H9 (cell line): ENCODE measurements at regions not wholly inside any gene's neighbourhood (a gene's known extent, or its start where the extent isn't known, plus 50 kb on each side); places are given as distances from the start of the nearest gene placed in this dataset.

ENCODE experiments used
- DNase-seq: peaks from one replicate; pipeline ENCODE4 v3.0.0-alpha.2; 2017
- H2AFZ ChIP-seq: one replicate; pipeline ENCODE4 v1.6.1; 2013; ENCODE audit warnings: mild to moderate bottlenecking, low read length, control low read depth, moderate library complexity
- H2AK5ac ChIP-seq: 2 replicates; pipeline ENCODE4 v1.6.1; 2013; ENCODE audit warnings: low read length, control low read depth, mixed read lengths; ENCODE audit not compliant: insufficient read length
- H2BK120ac ChIP-seq: one replicate; pipeline ENCODE4 v1.6.1; 2013; ENCODE audit warnings: low read depth, mild to moderate bottlenecking, low read length, control low read depth, inconsistent platforms; ENCODE audit not compliant: poor library complexity, severe bottlenecking
- H2BK12ac ChIP-seq: 2 replicates; pipeline ENCODE4 v1.6.1; 2013; ENCODE audit warnings: low read length, control low read depth, mixed read lengths, low read depth; ENCODE audit not compliant: insufficient read length
- H2BK15ac ChIP-seq: 2 replicates; pipeline ENCODE4 v1.6.1; 2013; ENCODE audit warnings: low read depth, low read length, control low read depth
- H2BK20ac ChIP-seq: one replicate; pipeline ENCODE4 v1.6.1; 2013; ENCODE audit warnings: low read depth, mild to moderate bottlenecking, low read length, control low read depth, inconsistent platforms; ENCODE audit not compliant: poor library complexity, severe bottlenecking
- H2BK5ac ChIP-seq: 2 replicates; pipeline ENCODE4 v1.6.1; 2013; ENCODE audit warnings: low read length, control low read depth, mixed read lengths; ENCODE audit not compliant: insufficient read length
- H3K14ac ChIP-seq: 2 replicates; pipeline ENCODE4 v1.6.1; 2013; ENCODE audit warnings: low read length, control low read depth; ENCODE audit not compliant: insufficient read depth
- H3K18ac ChIP-seq: 2 replicates; pipeline ENCODE4 v1.6.1; 2013; ENCODE audit warnings: low read depth, mild to moderate bottlenecking, mixed read lengths, low read length, control low read depth; ENCODE audit not compliant: insufficient read length
- H3K23ac ChIP-seq: 2 replicates; pipeline ENCODE4 v1.6.1; 2013; ENCODE audit warnings: low read length, control low read depth, mixed read lengths, low read depth; ENCODE audit not compliant: insufficient read length
- H3K23me2 ChIP-seq: 2 replicates; pipeline ENCODE4 v1.6.1; 2013; ENCODE audit warnings: low read depth, mild to moderate bottlenecking, mixed read lengths, low read length, control low read depth; ENCODE audit not compliant: insufficient read length, poor library complexity, severe bottlenecking
- H3K27ac ChIP-seq: 2 replicates; pipeline ENCODE4 v1.5.1; 2013; ENCODE audit warnings: low read length, control low read depth, mixed read lengths, low read depth; ENCODE audit not compliant: insufficient read length
- H3K27me3 ChIP-seq: 2 replicates; pipeline ENCODE4 v1.6.1; 2013; ENCODE audit warnings: low read length, control low read depth, inconsistent platforms; ENCODE audit not compliant: insufficient read depth
- H3K4ac ChIP-seq: 2 replicates; pipeline ENCODE4 v1.6.1; 2013; ENCODE audit warnings: low read depth, mild to moderate bottlenecking, control low read depth, inconsistent platforms, low read length, moderate library complexity
- H3K4me1 ChIP-seq: 2 replicates; pipeline ENCODE4 v1.6.1; 2013; ENCODE audit warnings: low read length, control low read depth, inconsistent platforms; ENCODE audit not compliant: insufficient read depth
- H3K4me2 ChIP-seq: 2 replicates; pipeline ENCODE4 v1.6.1; 2013; ENCODE audit warnings: low read length, control low read depth, mixed read lengths; ENCODE audit not compliant: insufficient read length, insufficient read depth
- H3K56ac ChIP-seq: 2 replicates; pipeline ENCODE4 v1.6.1; 2013; ENCODE audit warnings: low read depth, mild to moderate bottlenecking, mixed read lengths, low read length, control low read depth; ENCODE audit not compliant: insufficient read length
- H3K79me1 ChIP-seq: 2 replicates; pipeline ENCODE4 v1.6.1; 2013; ENCODE audit warnings: low read depth, mild to moderate bottlenecking, moderate library complexity, low read length, control low read depth, inconsistent platforms; ENCODE audit not compliant: insufficient read depth, poor library complexity, severe bottlenecking
- H3K79me2 ChIP-seq: 2 replicates; pipeline ENCODE4 v1.6.1; 2013; ENCODE audit warnings: low read length, control low read depth, inconsistent platforms; ENCODE audit not compliant: insufficient read depth
- H3K9ac ChIP-seq: 2 replicates; pipeline ENCODE4 v1.6.1; 2013; ENCODE audit warnings: low read length, control low read depth, mixed read lengths; ENCODE audit not compliant: insufficient read length; ENCODE audit errors: extremely low read depth
- H3K9me3 ChIP-seq: one replicate; pipeline ENCODE4 v1.6.1; 2013; ENCODE audit warnings: low read depth, low read length, inconsistent platforms; ENCODE audit not compliant: control insufficient read depth
- H3T11ph ChIP-seq: one replicate; pipeline ENCODE4 v1.6.1; 2013; ENCODE audit warnings: mild to moderate bottlenecking, low read length, control low read depth, inconsistent platforms
- H4K20me1 ChIP-seq: one replicate; pipeline ENCODE4 v1.6.1; 2013; ENCODE audit not compliant: control insufficient read depth, insufficient read length, insufficient read depth
- H4K5ac ChIP-seq: 2 replicates; pipeline ENCODE4 v1.6.1; 2013; ENCODE audit warnings: low read depth, mild to moderate bottlenecking, mixed read lengths, low read length, control low read depth; ENCODE audit not compliant: insufficient read length
- H4K8ac ChIP-seq: replicated peaks from 2 replicates; pipeline ENCODE4 v1.6.1; 2013; ENCODE audit warnings: low read length, control low read depth, mixed read lengths, low read depth; ENCODE audit not compliant: insufficient read length
- H4K91ac ChIP-seq: 2 replicates; pipeline ENCODE4 v1.6.1; 2013; ENCODE audit warnings: low read depth, mild to moderate bottlenecking, moderate library complexity, mixed read lengths, low read length, control low read depth; ENCODE audit not compliant: insufficient read length
- H3K27ac Mint-ChIP-seq, 3 experiments: 2 replicates in 2 of 3; 3 replicates in 1 of 3; pipeline ENCODE4 v1.8.0; 2020 to 2021; ENCODE audit warnings: mixed read lengths in 3 of 3, mild to moderate bottlenecking in 1 of 3, moderate library complexity in 1 of 3
- H3K27me3 Mint-ChIP-seq: 2 replicates; pipeline ENCODE4 v1.8.0; 2021; ENCODE audit warnings: low read depth, mild to moderate bottlenecking, moderate library complexity, mixed read lengths
- H3K36me3 Mint-ChIP-seq, 3 experiments: 2 replicates in 2 of 3; 3 replicates in 1 of 3; pipeline ENCODE4 v1.8.0; 2020 to 2021; ENCODE audit warnings: low read depth in 3 of 3, mixed read lengths in 3 of 3; ENCODE audit not compliant: insufficient read depth in 1 of 3
- H3K4me1 Mint-ChIP-seq, 2 experiments: 2 replicates each; pipeline ENCODE4 v1.8.0; 2020; ENCODE audit warnings: mixed read lengths in 2 of 2
- H3K4me3 Mint-ChIP-seq, 2 experiments: 2 replicates in 1 of 2; 3 replicates in 1 of 2; pipeline ENCODE4 v1.8.0; 2020 to 2021; ENCODE audit warnings: mild to moderate bottlenecking in 2 of 2, mixed read lengths in 2 of 2, moderate library complexity in 1 of 2
- H3K9me3 Mint-ChIP-seq, 2 experiments: 2 replicates in 1 of 2; 3 replicates in 1 of 2; pipeline ENCODE4 v1.8.0; 2020; ENCODE audit warnings: mild to moderate bottlenecking in 2 of 2, mixed read lengths in 2 of 2, moderate library complexity in 1 of 2
- WGBS: extraction: QIAGEN DNeasy Blood & Tissue Kit; methylation state at CpG from one replicate; pipeline ENCODE4 v1.1.7; 2013; ENCODE audit warnings: missing lambda C conversion rate, low lambda C conversion rate, mixed read lengths; ENCODE audit not compliant: insufficient read length; ENCODE audit errors: extremely low coverage; 5-methylcytosine and 5-hydroxymethylcytosine counted together
- TF ChIP-seq, protein P1 (sequence below): fragments of 200-600 bp; sonication (generic); conservative IDR thresholded peaks from 3 replicates; pipeline ENCODE4 v1.8.0; 2021; ENCODE audit warnings: antibody characterized with exemption, mild to moderate bottlenecking

DNA sequence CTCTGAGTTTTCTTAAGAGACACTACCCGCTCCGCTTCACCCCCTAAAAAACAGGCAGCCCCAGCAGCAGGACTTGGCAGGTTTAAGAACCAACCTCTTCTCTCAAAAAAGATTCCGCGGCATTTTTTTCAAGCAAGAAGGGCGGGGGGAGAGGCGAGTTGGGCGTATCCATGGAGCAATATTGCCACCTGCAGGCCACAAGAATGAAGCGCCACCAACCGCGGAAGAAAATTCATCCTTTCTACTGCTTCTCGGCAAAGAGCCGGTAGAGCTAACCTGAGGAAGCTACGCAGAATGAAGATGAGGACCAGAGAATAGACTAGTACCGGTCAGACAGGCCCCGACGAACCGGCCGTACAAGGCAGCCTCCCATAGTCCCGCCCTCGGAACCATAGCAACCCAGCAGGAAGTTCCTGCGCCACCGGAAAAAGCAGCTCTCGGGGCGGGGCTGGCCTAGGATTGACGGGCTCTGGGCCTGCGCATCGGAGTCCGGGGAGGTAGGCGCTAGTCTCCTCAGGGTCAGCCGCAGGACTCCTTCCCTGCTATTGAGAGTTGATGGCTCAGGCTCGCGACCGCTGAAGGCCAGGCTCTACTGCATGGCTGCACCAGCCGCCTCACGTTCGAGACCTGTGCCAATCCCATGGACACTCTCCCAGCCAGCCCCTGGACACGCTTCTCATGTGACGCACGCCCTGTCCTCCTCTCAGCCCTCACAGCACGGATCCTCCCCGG is 76.9 kb downstream of the MAGED4 start:
- peak overlapping the region; percentile 49 for H3K14ac ChIP-seq
- peak overlapping the region; percentile 48 for H3K27ac ChIP-seq
- no peak overlapping the region for H3K4ac ChIP-seq
- DNase-seq = peak; percentile 89
- no peak overlapping the region for H3K23ac ChIP-seq
- no peak overlapping the region for H4K91ac ChIP-seq
- H3K4me2 ChIP-seq = peak overlapping the region; percentile 51
- Mint-ChIP-seq H3K4me3 (peak overlapping the region; percentile 92 to 93), H3K36me3 (no peaks in the 10 kb centered on the region; a peak in 1 of 7 replicates), H3K9me3 (peaks cover 52 to 59% of the 10 kb centered on the region in 2 experiments), H3K27ac (peak overlapping the region; percentile 99 to 100 (median 99)), H3K27me3 (no peaks in the 10 kb centered on the region; the same call in none of the 2 replicates), H3K4me1 (peaks cover 17 to 19% of the 10 kb centered on the region in 2 experiments)
- TF ChIP-seq, protein P1, sequence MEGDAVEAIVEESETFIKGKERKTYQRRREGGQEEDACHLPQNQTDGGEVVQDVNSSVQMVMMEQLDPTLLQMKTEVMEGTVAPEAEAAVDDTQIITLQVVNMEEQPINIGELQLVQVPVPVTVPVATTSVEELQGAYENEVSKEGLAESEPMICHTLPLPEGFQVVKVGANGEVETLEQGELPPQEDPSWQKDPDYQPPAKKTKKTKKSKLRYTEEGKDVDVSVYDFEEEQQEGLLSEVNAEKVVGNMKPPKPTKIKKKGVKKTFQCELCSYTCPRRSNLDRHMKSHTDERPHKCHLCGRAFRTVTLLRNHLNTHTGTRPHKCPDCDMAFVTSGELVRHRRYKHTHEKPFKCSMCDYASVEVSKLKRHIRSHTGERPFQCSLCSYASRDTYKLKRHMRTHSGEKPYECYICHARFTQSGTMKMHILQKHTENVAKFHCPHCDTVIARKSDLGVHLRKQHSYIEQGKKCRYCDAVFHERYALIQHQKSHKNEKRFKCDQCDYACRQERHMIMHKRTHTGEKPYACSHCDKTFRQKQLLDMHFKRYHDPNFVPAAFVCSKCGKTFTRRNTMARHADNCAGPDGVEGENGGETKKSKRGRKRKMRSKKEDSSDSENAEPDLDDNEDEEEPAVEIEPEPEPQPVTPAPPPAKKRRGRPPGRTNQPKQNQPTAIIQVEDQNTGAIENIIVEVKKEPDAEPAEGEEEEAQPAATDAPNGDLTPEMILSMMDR = peak; percentile 89
- no peak overlapping the region for H2BK15ac ChIP-seq
- H3K27me3 ChIP-seq = no peaks in the 10 kb centered on the region
- H3K79me1 ChIP-seq = no peaks in the 10 kb centered on the region
- H2BK12ac ChIP-seq = no peak overlapping the region
- H3K56ac ChIP-seq = no peak overlapping the region
- peaks cover 3% of the 10 kb centered on the region for H3K23me2 ChIP-seq
- H4K5ac ChIP-seq = no peak overlapping the region
- H2AFZ ChIP-seq = no peak overlapping the region
- peaks cover 22% of the 10 kb centered on the region for H3K9me3 ChIP-seq
- no peak overlapping the region for H2AK5ac ChIP-seq
- no peak overlapping the region for H2BK20ac ChIP-seq
- no CpG with 5 or more reads among the region's 41 CpGs for WGBS
- H3K4me1 ChIP-seq = no peaks in the 10 kb centered on the region
- H2BK5ac ChIP-seq = no peak overlapping the region
- no peak overlapping the region for H3T11ph ChIP-seq
- H4K20me1 ChIP-seq = no peaks in the 10 kb centered on the region
- no peak overlapping the region for H2BK120ac ChIP-seq
- peak overlapping the region; percentile 94 for H3K18ac ChIP-seq
- no peaks in the 10 kb centered on the region for H3K79me2 ChIP-seq
- peak overlapping the region; percentile 72 for H3K9ac ChIP-seq
- no peak overlapping the region for H4K8ac ChIP-seq
